Peyer's patch (tissue), 4 donors: ENCODE measurements at regions not wholly inside any gene's neighbourhood (a gene's known extent, or its start where the extent isn't known, plus 50 kb on each side); places are given as distances from the start of the nearest gene placed in this dataset.

Source experiments
- CTCF ChIP-seq, 6 experiments: fragments of 450-650 bp in 4 of 6; fragments of 200-600 bp in 2 of 6; sonication (generic) in 1 of 6; IDR thresholded peaks; one replicate each; pipeline ENCODE4 v1.5.1; 2017 to 2019; ENCODE audit warnings: antibody characterized with exemption in 6 of 6, mild to moderate bottlenecking in 3 of 6, moderate library complexity in 1 of 6
- POLR2A ChIP-seq, 2 donors: fragments of 450-650 bp; IDR thresholded peaks; one replicate each; pipeline ENCODE4 v1.5.1; 2017; ENCODE audit warnings: antibody characterized with exemption in 2 of 2, mild to moderate bottlenecking in 2 of 2, moderate library complexity in 2 of 2

GRCh38 chr15:92304223-92304975, 89.3 kb upstream of the ST8SIA2 start:
- TF ChIP-seq POLR2A (IDR thresholded peaks at IDR 0.05) = no peak
- no peak for TF ChIP-seq CTCF (IDR thresholded peaks at IDR 0.05)
